Fibroblast of skin of right quadriceps (primary cell): ENCODE measurements at regions not wholly inside any gene's neighbourhood (a gene's known extent, or its start where the extent isn't known, plus 50 kb on each side); places are given as distances from the start of the nearest gene placed in this dataset.
A peak's percentile ranks its signal among the peaks of the same experiment; 100 is the strongest.
"Not testable (repeated sequence)": the region's sequence is repeated elsewhere in the genome, so short reads cannot be mapped to it uniquely, and the experiment has no call there.

Experiments
- DNase-seq: peaks from one replicate; pipeline ENCODE4 v3.0.0-alpha.2; 2013

DNA sequence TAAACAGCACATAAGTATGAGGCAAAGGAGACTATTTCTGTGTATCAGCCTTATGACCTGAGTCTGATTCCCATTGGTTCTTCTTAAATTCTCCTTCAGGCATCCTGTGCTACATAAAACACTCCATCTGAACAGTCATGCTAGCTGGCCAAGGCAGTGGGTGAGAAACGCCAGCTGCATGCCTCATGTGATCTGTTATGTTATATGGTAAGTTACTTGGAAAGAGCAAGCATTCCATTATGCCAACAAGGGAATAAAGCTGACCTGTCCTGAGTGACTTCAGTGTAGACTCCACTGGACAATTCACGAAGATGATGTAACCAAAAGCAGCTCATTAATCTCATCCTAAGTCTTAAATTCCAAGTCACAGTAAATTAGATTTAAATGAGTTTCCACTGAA is 216.5 kb upstream of the FN1 start:
- DNase-seq = peak; percentile 72

DNA sequence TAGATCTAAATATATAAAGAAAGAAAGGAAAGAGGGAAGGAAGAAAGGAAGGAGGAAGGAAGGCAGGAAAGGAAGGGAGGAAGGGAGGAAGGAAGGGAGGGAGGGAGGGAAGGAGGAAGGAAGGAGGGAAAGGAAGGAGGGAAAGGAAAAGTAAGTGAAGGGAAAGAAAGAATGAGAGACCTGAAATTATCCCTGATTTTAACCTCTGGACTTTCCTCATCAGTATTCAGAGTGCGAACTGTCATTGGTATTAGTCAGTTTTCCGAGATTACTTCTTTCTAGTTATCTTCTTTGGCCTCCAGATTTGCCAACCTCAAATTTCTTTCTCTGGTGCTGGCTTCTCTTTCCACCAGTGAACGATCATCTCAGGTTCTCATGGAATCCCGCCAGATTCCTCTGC is 215.5 kb upstream of the FN1 start:
- no peak for DNase-seq

DNA sequence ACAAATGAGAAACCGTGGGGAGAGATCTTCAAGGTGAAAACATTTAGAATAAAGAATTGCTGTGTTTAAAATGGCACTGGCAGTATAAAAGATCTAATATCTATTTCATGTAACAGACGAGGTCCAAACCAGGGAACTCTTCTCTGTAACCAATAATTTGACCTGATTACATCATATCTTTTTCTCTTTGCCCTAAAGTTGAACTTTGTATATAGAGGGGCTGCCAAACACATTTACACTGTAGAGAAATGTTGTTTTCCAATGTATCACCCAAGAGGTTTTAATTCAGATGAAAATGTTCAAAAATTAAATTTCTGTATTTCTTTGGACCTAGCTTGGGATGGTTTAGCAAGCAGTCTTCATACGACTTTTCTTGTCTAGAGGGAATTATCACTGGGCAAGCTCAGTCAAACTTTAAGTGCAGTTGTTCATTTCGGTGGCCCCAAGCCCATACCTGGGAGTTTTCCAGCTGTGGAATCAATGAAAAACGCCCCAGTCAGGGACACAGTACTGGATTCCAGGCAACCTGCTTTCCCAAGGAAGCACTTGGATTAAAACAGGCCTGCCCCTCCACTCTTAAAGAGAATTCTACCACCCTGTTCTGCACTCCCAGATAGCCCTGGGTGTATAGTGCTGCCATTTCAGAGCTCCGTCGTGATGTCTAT is 208.5 kb upstream of the FN1 start:
- DNase-seq = no peak

DNA sequence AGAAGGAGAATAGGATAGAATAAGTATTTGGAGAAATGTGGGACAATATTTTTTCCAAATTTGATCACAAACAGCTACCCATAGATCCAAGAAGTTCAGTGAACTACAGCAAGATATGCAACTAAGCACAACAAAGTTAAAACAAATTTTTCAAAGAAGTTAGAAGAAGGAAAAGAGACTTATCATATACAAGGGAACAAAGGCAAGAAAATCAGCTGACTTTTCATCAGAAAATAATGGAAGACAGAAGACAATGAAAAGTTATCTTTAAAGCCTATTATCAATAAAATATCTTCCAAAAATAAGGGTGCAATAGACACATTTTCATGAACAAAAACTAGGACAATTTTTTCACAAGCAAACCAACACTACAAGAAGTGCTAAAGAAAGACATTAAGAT is 202.8 kb upstream of the FN1 start:
- no peak for DNase-seq

DNA sequence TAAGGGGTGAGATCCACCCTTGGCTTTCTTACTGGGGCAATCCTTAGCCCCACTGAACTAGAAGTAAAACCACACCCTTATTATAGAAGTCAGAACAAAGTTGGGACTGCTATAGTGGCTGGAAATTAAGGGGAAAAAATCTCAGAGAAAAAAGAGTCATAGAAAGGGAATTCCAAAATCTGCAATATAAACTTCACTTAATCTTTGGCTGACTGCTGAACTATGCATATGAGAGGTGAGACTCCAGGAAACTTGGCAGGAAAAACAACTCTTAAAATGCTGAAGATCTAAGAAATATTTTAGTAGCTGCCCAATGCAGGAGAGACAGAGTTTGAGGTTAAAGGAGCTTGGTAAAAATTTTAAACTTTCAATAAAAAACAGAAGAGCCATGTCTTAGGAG is 201.8 kb upstream of the FN1 start:
- DNase-seq = peak; percentile 42

DNA sequence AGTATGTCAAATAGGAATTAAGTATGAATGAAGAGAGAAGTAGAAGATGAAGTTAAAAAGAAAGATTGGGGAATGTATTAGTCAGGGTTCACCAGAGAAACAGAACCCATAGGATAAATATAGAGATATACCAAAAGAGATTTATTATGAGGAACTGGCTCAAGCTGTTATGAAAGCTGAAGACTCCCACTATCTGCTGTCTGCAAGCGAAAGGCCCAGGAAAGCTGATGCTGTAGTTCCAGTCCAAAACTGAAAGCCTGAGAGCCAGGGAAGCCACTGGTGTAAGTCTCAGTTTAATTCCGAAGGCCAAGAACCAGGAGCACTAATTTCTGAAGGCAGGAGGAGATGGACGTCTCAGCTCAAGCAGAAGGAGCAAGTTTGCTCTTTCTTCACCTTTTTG is 200.9 kb upstream of the FN1 start:
- no peak for DNase-seq

DNA sequence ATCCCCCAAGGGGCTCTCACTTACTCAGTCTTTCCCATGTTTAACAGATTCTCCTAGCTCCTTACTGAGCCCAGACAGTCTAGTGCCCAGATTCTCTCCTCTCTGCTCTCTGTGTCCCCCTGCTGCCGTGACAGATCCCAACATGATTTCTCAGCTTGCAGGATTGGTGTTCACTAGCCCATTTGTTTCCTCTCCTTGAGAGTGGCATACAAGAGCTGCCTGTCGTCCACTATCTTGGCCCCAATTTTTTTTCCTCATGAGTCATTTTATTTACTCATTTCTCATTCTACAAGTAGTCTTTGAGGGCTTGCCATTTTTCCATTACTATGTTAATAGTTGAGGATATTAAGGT is 199.9 kb upstream of the FN1 start:
- peak; percentile 34 for DNase-seq

DNA sequence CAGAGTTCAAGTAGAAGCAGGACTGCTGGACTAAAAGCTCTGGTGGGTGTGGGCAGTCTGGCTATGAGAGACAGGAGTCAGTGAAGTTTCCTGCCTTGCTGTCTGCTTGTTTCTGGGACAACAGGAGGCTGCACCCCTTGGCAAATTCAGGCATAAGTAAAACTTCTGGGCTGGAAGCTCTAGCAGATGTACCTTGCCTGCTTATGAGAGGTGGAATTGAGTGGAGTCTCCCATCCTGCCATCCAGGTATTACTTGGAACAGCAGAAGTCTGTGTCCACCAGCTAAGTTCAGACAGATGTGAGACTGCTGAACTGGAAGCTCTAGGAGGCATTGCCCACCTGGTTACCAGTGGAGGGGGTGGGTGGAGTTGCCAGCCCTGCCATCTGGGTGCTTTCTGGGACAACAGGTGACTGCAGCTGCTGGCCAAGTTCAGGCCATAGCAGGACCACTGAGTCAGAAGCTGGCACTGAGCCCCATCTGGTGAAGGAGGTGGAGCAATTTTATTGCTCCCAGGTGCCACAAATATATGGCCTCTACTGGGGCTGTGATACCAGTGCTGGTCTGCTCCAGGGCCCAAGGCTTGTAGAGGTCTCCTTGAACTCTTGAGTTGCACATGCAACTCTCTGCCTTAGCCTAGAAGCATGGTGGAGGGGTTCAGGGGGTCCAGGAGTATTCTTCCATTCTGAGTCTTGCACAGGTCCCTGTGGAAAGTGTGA is 199.4 kb upstream of the FN1 start:
- no peak for DNase-seq

DNA sequence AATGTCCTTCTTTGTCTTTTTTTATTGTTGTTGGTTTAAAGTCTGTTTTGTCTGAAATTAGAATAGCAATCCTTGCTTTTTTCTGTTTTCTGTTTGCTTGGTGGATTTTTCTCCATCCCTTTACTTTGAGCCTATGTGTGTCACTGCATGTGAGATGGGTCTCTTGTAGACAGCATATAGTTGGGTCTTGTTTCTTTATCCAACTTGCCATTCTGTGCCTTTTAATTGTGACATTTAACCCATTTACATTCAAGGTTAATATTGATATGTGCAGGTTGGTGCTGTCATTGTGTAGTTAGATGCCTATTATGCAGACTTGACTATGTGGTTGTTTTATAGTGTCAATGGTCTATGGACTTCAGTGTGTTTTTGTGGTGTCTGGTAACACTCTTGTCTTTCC is 197.5 kb upstream of the FN1 start:
- no peak for DNase-seq

DNA sequence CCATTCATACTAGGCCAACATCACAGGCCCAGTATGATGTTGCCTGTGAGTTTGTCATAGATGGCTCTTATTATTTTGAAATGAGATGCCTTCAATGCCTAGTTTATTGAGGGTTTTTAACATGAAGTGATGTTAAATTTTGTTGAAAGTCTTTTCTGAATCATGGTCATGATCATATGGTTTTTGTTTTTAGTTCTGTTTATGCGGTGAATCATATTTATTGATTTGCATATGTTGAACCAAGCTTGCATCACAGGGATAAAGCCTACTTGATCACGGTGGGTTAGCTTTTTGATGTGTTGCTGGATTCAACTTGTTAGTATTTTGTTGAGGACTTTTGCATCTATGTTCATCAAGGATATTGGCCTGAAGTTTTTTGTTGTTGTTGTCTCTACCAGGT is 195.8 kb upstream of the FN1 start:
- no peak for DNase-seq

DNA sequence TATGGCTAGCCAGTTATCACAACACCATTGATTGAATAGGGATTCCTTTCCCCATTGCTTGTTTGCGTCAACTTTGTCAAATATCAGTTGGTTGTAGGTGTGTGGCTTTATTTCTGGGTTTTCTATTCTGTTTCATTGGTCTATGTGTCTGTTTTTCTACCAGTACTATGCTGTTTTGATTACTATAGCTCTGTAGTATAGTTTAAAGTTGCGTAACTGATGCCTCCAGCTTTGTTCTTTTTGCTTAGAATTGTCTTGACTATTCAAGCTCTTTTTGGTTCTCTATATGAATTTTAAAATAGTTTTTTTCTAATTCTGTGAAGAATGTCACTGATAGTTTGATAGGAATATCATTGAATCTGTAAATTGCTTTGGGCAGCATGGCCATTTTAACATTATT is 194.9 kb upstream of the FN1 start:
- DNase-seq = not testable (repeated sequence)

DNA sequence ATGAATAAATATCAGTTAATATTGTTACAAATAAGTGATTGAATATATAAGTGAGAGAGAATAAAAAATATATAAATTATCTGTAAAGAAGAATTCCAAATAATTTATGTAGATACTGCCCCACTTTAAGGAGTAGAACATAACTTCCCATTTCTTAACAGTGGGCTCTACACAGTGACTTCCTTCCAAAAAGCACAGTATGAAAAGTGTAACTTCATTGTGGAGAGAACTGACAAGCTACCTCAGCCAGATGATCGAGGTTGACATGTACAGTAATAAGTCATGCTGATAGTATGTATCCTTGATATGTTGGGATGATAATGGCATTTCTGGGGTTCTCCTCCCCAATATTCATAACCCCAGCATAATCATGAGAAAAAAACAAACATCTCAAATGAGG is 191.9 kb upstream of the FN1 start:
- DNase-seq = no peak

DNA sequence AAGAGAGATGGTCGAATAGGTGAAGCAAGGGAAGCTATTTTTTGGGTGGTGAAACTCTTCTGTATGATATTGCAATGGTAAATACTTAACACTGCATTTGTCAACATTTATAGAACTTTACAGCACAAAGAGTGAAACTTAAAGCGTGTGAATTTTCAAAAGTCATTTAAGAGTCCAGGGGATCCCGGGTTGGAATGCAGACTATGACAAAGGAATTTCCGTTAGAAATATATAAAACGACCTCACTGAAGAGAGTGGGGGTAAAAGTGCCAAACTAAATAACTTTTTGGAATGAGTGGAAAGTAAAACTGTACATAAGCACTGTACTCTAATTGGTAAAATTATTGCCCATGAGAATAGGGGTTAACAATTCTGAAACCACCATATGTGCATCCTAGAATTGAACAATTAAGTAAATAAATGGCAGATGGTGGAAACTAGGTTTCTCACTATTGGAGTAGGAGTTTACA is 191.0 kb upstream of the FN1 start:
- peak; percentile 87 for DNase-seq

DNA sequence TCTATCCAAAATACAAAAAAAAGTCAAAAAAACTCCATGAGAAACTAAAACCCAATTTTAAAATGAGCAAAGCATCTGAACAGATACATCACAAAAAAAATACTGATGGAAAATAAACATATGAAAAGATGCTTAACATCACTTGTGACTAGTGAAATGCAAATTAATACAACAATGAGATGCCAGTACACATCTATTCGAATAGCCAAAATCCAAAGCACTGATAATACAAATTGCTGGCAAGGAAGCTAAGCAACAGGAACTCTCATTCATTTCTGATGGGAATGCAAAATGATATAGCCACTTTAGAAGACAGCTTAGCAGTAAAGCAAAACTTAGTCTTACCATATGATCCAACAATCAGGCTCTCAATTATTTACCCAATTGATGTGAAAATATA is 190.2 kb upstream of the FN1 start:
- DNase-seq = no peak

DNA sequence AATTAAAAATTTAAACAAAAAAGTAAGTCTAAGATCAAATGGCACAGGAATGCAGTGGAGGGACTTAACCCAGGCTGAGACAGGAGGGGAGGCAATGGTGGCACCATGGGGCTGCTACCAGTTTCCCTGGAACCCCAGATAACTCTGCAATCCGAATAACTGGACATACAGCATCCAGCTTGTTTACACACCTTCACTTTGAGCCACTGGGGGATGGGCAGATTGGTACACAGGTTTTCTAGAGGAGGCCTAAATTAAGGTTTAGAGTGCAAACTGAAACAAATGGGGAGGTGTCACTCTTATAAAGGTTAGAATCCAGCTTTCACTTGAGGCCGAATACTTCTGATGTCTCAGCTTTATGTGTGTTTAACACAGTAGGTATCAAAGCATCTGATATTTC is 189.3 kb upstream of the FN1 start:
- no peak for DNase-seq

DNA sequence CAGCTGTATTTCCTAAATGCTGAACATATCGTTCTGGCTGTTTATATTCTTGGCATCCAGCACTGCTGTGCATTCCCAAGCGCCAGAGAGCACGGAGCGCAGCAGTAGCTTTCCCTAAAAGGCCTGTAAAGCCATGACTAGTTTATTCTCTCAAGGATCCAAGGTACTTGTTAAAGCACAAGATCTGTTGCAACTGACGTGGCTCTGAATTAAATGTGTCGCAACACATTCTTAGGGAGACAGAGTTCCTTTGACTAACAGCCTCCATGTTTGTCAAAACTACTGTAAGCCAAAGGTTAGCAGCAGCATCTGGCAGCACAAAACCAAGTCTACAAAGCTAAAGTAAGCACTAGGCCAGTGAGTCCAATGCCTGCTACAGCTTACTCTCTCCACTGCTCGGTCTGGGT is 188.6 kb upstream of the FN1 start:
- DNase-seq = peak; percentile 97

DNA sequence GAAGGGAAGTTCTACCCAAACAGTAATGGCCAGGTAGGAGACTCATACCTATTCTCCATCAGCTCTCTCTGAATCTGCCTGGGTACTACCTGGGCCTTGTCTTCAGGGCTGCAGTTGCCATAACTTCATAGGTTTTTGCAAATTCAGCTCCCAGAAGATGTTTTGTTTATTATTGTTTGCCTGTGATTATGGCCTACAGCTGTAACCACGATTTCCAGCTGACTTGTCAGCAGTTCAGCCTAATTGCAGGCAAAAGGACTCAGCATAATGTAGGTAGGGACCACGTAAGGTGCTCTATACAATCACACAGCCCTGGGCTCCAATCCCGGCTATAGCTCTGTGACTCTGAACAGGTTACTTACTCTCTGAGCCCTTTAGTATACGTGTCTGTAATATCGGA is 187.0 kb upstream of the FN1 start:
- DNase-seq = no peak

DNA sequence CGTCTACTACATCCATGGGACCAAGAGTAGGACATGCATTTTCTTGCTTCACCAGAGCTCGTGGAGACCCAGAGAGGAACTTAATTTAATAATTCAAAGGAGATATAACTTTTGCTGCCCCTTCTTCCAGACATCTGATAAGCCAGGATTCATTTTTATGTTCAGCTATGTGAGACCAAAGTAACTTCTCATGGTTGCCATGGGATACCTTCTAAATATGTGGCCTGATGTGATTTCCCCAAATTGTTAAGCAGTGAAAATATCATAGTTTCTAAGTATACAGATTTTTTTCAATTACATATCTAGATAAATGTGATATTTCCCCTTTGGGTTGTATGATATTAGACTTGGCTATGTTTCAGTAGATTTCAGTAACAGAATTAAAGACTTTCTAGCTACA is 185.5 kb upstream of the FN1 start:
- no peak for DNase-seq

DNA sequence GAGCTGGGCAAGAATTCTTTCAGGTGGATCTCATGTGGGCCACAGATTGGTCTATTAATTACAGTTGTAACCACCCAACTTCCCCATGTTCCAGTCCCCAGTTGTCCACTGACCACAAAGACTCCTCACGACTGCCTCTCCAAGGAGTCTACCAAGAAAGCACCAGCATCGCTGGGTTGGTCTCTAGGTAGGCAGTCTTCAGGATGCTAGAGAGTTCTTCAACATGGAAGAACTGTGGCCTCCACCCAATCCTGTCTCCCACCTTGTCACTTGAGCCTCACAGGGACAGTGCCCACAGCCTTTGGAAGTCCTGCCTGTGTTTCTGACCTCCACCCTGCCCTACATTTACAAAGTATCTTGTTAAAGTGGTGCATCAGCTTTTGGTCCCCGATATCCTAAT is 184.7 kb upstream of the FN1 start:
- DNase-seq = no peak

DNA sequence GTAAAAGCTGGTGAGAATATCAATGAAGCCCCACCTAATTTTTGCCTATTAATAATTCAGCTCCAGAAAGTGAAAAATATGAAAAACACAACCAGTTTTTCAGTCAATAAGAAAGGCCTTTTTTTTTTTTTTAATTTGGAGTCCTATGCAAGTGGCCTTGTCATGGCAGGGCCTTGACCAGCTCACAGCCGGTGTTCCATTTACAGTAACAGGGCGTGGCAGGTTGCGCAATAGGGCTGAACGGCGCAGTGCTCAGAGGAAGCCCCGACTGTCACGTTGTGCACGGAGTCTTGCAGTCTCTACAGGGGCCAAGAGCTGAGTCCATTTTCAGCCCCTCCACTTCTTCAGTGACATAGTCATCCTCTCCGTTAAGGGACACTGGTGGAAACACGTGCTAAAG is 184.1 kb upstream of the FN1 start:
- DNase-seq = no peak

DNA sequence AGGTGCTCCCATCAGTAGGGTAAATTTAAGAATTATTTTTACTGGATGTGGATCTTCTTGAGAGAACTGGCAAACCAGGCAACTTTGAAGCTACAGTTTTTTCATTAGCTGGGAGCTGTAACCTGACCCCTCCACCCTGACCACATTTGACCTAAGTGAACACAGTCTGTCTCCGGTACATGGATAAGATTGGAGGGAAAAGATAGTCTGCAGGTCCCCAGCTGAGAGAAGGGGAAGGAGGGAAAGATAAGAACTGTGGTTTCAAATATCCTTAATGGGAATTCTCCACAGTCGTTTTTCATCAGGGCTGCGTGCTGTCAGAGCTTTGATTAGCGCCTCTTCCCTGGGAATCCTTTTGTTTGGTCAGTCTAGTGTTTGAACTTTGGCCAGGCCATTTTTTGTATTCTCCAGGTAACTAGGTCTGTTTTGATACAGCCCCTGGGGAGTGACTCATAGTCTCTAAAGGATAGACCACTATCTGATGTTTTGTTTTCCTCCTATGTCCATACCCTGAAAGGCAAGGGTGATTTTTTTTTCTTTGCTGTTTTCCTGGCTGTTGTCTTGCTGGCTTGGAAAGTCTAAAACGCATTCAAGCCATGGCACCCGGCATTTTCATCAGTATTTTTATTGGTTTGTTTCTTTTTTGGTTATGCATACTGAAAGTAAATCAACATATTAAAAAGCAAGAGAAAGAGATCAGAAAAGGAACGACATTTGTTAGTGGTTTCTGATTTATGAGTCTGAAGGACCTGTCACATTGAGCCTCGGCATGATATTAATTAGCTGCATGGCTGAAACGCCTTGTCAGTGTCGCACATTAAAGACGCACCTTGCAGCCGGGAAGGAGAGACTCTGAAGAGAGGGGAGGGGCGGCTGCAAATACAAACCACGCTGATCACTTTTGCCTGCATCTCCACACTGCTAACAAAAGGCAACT is 183.4 kb upstream of the FN1 start:
- peak; percentile 67 for DNase-seq

DNA sequence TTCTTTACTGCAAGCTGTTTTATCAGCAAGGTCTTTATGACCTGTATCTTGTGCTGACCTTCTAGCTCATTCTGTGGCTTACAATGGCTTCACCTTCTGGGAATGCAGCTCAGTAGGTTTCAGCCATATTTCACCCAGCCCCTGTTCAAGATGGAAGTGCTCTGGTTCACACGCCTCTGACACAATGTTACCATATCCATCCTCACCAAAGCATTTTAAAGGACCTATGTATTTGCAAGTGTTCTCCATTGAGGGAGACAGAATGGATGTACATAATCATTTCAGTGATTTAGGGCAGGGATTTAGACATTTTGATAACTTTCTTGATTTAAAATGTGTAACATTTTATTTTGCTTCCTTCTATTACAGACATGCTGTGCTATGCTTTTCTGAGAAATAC is 182.3 kb upstream of the FN1 start:
- DNase-seq = no peak

DNA sequence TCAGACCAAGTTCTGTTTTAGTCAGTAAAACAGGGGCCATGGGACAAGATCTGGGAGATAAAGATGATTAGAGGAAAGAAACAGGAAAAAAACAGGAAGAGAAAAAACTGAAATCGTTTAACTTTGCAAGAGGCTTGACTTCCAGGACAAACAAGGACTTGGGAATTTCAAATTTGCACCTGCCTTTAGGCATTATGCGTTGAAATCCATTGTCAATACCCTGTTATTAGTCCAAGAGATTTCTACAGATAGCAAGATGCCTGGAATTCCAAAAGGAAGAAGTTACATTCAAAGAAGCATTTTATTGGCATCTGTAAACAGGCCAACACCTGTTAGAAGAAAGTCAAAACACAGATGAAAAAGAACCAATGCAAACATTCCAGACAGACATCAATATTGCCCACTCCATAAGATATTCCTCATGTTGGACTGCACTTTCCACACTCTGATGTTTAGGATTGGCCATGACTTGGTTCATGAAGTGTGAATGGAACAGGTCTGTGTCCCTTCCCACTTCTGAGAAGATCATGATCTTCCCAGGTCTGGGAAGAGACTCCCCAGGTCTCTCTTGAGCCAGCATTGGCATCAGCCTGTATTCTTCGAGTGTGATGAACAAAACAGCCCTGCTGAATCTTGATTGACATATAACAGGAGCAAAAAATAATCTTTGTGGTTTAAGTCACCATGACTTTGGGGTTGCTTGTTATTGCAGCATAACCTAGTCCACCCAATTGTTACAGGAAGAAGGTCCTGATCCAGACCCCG is 181.4 kb upstream of the FN1 start:
- no peak for DNase-seq
